H1 (cell line): ENCODE measurements at regions not wholly inside any gene's neighbourhood (a gene's known extent, or its start where the extent isn't known, plus 50 kb on each side); places are given as distances from the start of the nearest gene placed in this dataset.

Experiments used
- CREB1 ChIP-seq: IDR thresholded peaks from 2 replicates; pipeline ENCODE4 v1.6.1; 2012; ENCODE audit warnings: inconsistent platforms
- RFX5 ChIP-seq: IDR thresholded peaks from 2 replicates; pipeline ENCODE4 v1.6.1; 2011; ENCODE audit warnings: low read depth, low read length, improper control_type of control experiment, borderline replicate concordance
- RXRA ChIP-seq: IDR thresholded peaks from 2 replicates; pipeline ENCODE4 v1.6.1; 2011; ENCODE audit warnings: low read depth, mild to moderate bottlenecking, low read length, moderate library complexity; ENCODE audit not compliant: insufficient read depth
- TF ChIP-seq, protein P1 (sequence below), 3 experiments: IDR thresholded peaks; 1 replicate in 2 of 3; 2 replicates in 1 of 3; pipeline versions ENCODE4 v1.5.1 to v1.6.1; 2011; ENCODE audit warnings: low read length in 3 of 3, mild to moderate bottlenecking in 3 of 3, inconsistent platforms in 2 of 3, low read depth in 1 of 3, moderate library complexity in 1 of 3; ENCODE audit not compliant: insufficient read depth in 1 of 3; ENCODE audit errors: control extremely low read depth in 1 of 3

GRCh38 chr13:73517766-73518165, 459.0 kb downstream of the KLF5 start (continued):
- TF ChIP-seq, protein P1, sequence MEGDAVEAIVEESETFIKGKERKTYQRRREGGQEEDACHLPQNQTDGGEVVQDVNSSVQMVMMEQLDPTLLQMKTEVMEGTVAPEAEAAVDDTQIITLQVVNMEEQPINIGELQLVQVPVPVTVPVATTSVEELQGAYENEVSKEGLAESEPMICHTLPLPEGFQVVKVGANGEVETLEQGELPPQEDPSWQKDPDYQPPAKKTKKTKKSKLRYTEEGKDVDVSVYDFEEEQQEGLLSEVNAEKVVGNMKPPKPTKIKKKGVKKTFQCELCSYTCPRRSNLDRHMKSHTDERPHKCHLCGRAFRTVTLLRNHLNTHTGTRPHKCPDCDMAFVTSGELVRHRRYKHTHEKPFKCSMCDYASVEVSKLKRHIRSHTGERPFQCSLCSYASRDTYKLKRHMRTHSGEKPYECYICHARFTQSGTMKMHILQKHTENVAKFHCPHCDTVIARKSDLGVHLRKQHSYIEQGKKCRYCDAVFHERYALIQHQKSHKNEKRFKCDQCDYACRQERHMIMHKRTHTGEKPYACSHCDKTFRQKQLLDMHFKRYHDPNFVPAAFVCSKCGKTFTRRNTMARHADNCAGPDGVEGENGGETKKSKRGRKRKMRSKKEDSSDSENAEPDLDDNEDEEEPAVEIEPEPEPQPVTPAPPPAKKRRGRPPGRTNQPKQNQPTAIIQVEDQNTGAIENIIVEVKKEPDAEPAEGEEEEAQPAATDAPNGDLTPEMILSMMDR (IDR thresholded peaks at IDR 0.05; ENCODE audit: control extremely low read depth in 1 of 3, insufficient read depth in 1 of 3, low read depth in 1 of 3, low read length in 3 of 3) = no peak
- no peak for TF ChIP-seq CREB1
- TF ChIP-seq RXRA = no peak
- TF ChIP-seq RFX5 = no peak
- TF ChIP-seq, all 59 proteins: peak for 0
